KMS-11 (cell line): ENCODE measurements at regions not wholly inside any gene's neighbourhood (a gene's known extent, or its start where the extent isn't known, plus 50 kb on each side); places are given as distances from the start of the nearest gene placed in this dataset.

Experiments used
- H2AFZ ChIP-seq: fragments of 200-600 bp; sonication (generic); 2 replicates; pipeline ENCODE4 v1.6.1; 2016; ENCODE audit warnings: antibody characterized with exemption, mixed run types, low read depth
- H3K27ac ChIP-seq: fragments of 200-600 bp; sonication (generic); 2 replicates; pipeline ENCODE4 v1.6.1; 2016; ENCODE audit warnings: mild to moderate bottlenecking, mixed run types
- H3K27me3 ChIP-seq: fragments of 200-600 bp; sonication (generic); 2 replicates; pipeline ENCODE4 v1.6.1; 2017; ENCODE audit warnings: mild to moderate bottlenecking, low read depth, mixed run types, moderate library complexity; ENCODE audit not compliant: insufficient read depth
- H3K36me3 ChIP-seq: fragments of 200-600 bp; sonication (generic); 2 replicates; pipeline ENCODE4 v1.6.1; 2017; ENCODE audit warnings: mild to moderate bottlenecking, mixed run types; ENCODE audit not compliant: insufficient read depth
- H3K4me1 ChIP-seq: fragments of 200-600 bp; sonication (generic); 2 replicates; pipeline ENCODE4 v1.6.1; 2016; ENCODE audit warnings: mild to moderate bottlenecking, low read depth, mixed run types; ENCODE audit not compliant: poor library complexity, severe bottlenecking
- H3K4me2 ChIP-seq: fragments of 200-600 bp; sonication (generic); 2 replicates; pipeline ENCODE4 v1.7.0; 2016; ENCODE audit warnings: mild to moderate bottlenecking, mixed run types
- H3K4me3 ChIP-seq: fragments of 200-600 bp; sonication (generic); IDR thresholded peaks from 2 replicates; pipeline ENCODE4 v1.6.1; 2017; ENCODE audit warnings: low read depth, low read length, mixed read lengths; ENCODE audit not compliant: insufficient read depth
- H3K79me2 ChIP-seq: fragments of 200-600 bp; sonication (generic); 2 replicates; pipeline ENCODE4 v1.6.1; 2016; ENCODE audit warnings: low read depth, mixed run types; ENCODE audit not compliant: insufficient read depth
- H3K9ac ChIP-seq: fragments of 200-600 bp; sonication (generic); 2 replicates; pipeline ENCODE4 v1.6.1; 2016; ENCODE audit warnings: mild to moderate bottlenecking, mixed run types
- H4K20me1 ChIP-seq: fragments of 200-600 bp; sonication (generic); 2 replicates; pipeline ENCODE4 v1.6.1; 2016; ENCODE audit warnings: mild to moderate bottlenecking, mixed run types; ENCODE audit not compliant: insufficient read depth
- CTCF ChIP-seq: fragments of 200-600 bp; sonication (generic); conservative IDR thresholded peaks from 2 replicates; pipeline ENCODE4 v1.6.1; 2017; ENCODE audit warnings: low read depth, mild to moderate bottlenecking, antibody characterized with exemption, low read length, moderate library complexity, mixed read lengths

- H3K4me2 ChIP-seq: no peak overlapping the region
These were observed 556.5 kb upstream of the BRINP3 start for GRCh38 chr1:191034132-191034531.

GRCh38 chr1:191043066-191043465 is 565.4 kb upstream of the BRINP3 start:
- H3K4me3 ChIP-seq: no peak overlapping the region
- no peaks in the 10 kb centered on the region; the same call in 1 of the 2 replicates for H4K20me1 ChIP-seq
- no peaks in the 10 kb centered on the region for H3K4me1 ChIP-seq
- no peaks in the 10 kb centered on the region for H3K79me2 ChIP-seq
- H3K9ac ChIP-seq: no peak overlapping the region
- no peak overlapping the region for H3K4me2 ChIP-seq
- no peak overlapping the region for H2AFZ ChIP-seq
- no peaks in the 10 kb centered on the region for H3K27me3 ChIP-seq
- H3K36me3 ChIP-seq: no peaks in the 10 kb centered on the region
- H3K27ac ChIP-seq: no peak overlapping the region
- TF ChIP-seq CTCF: no peak

More at GRCh38 chr1:191034132-191034531, 556.5 kb upstream of the BRINP3 start:
- Histone ChIP-seq H3K27ac (no peak overlapping the region), H2AFZ (no peak overlapping the region), H3K36me3 (no peaks in the 10 kb centered on the region), H3K4me3 (no peak overlapping the region), H3K9ac (no peak overlapping the region), H3K79me2 (no peaks in the 10 kb centered on the region), H4K20me1 (no peaks in the 10 kb centered on the region), H3K4me1 (no peaks in the 10 kb centered on the region), H3K27me3 (no peaks in the 10 kb centered on the region)
- no peak for TF ChIP-seq CTCF

GRCh38 chr1:191049781-191050180 is 572.1 kb upstream of the BRINP3 start:
- Histone ChIP-seq H3K4me1 (no peaks in the 10 kb centered on the region), H3K79me2 (no peaks in the 10 kb centered on the region), H2AFZ (no peak overlapping the region), H3K9ac (no peak overlapping the region), H3K4me3 (no peak overlapping the region), H3K36me3 (no peaks in the 10 kb centered on the region), H3K4me2 (no peak overlapping the region), H3K27me3 (no peaks in the 10 kb centered on the region), H3K27ac (no peak overlapping the region), H4K20me1 (no peaks in the 10 kb centered on the region; the same call in 1 of the 2 replicates)
- TF ChIP-seq CTCF: no peak

- H3K27me3 ChIP-seq: no peaks in the 10 kb centered on the region
- no peak overlapping the region for H3K4me2 ChIP-seq
- no peak overlapping the region for H3K4me3 ChIP-seq
- no peak overlapping the region for H2AFZ ChIP-seq
- no peak overlapping the region for H3K27ac ChIP-seq
- no peaks in the 10 kb centered on the region for H3K79me2 ChIP-seq
- TF ChIP-seq CTCF: no peak
- H3K9ac ChIP-seq: no peak overlapping the region
- no peaks in the 10 kb centered on the region for H3K4me1 ChIP-seq
- H3K36me3 ChIP-seq: no peaks in the 10 kb centered on the region
- no peaks in the 10 kb centered on the region for H4K20me1 ChIP-seq
These were observed 575.2 kb upstream of the BRINP3 start for GRCh38 chr1:191052888-191053287.
